T-cell (primary cell): ENCODE measurements at regions not wholly inside any gene's neighbourhood (a gene's known extent, or its start where the extent isn't known, plus 50 kb on each side); places are given as distances from the start of the nearest gene placed in this dataset.
"Not testable (repeated sequence)": the region's sequence is repeated elsewhere in the genome, so short reads cannot be mapped to it uniquely, and the experiment has no call there.

ENCODE experiments used
- ATAC-seq, 4 experiments: fragments of 200-7000 bp in 3 of 4; fragments of 150-1000 bp in 1 of 4; cut with Tn5 transposase; replicated peaks in 1 of 4; 1 replicate in 3 of 4; 2 replicates in 1 of 4; pipeline ENCODE4 v1.10.0; 2021; ENCODE audit warnings: moderate library complexity in 3 of 4, mild to moderate bottlenecking in 2 of 4, moderate number of reproducible peaks in 1 of 4
- CTCF ChIA-PET, 2 donors: fragments of 300-600 bp; sonication (Branson Sonifier 250); formaldehyde crosslinking; loops; one replicate each; lab custom pipeline; 2022; ENCODE audit warnings: antibody characterized with exemption in 2 of 2; lab: Charles Lee
- POLR2A ChIA-PET, 2 donors: fragments of 300-600 bp; sonication (Branson Sonifier 250); formaldehyde crosslinking; loops; one replicate each; lab custom pipeline; 2022; ENCODE audit warnings: antibody characterized with exemption in 2 of 2; lab: Charles Lee
- DNase-seq, 35 experiments: peaks; one replicate each; pipeline versions ENCODE4 v3.0.0 to v3.0.0-alpha.2; 2013 to 2023
- H3K27ac ChIP-seq: one replicate; pipeline ENCODE4 v1.5.1; 2013; ENCODE audit warnings: low read length
- H3K27me3 ChIP-seq, 2 experiments: replicated peaks in 1 of 2; 1 replicate in 1 of 2; 2 replicates in 1 of 2; pipeline versions ENCODE4 v1.6.1 to v1.7.0; 2013; ENCODE audit warnings: low read length in 1 of 2, mixed read lengths in 1 of 2; ENCODE audit not compliant: control insufficient read depth in 2 of 2, insufficient read depth in 2 of 2; ENCODE audit errors: extremely low read depth in 1 of 2
- H3K36me3 ChIP-seq, 2 donors: 1 replicate in 1 of 2; 2 replicates in 1 of 2; pipeline versions ENCODE4 v1.6.1 to v1.7.0; 2013; ENCODE audit warnings: low read length in 1 of 2; ENCODE audit not compliant: control insufficient read depth in 2 of 2, insufficient read depth in 1 of 2; ENCODE audit errors: extremely low read depth in 1 of 2
- H3K4me1 ChIP-seq, 2 experiments: 1 replicate in 1 of 2; 2 replicates in 1 of 2; pipeline versions ENCODE4 v1.6.1 to v1.7.0; 2013; ENCODE audit warnings: low read length in 2 of 2, mixed read lengths in 1 of 2; ENCODE audit not compliant: insufficient read depth in 2 of 2, control insufficient read depth in 1 of 2; ENCODE audit errors: extremely low read depth in 1 of 2
- H3K4me3 ChIP-seq, 2 donors: 1 replicate in 1 of 2; 2 replicates in 1 of 2; pipeline versions ENCODE4 v1.5.1 to v1.7.0; 2013; ENCODE audit warnings: mild to moderate bottlenecking in 2 of 2, low read length in 1 of 2, moderate library complexity in 1 of 2; ENCODE audit not compliant: control insufficient read depth in 1 of 2; ENCODE audit errors: extremely low read depth in 1 of 2
- H3K9me3 ChIP-seq: 2 replicates; pipeline ENCODE4 v1.7.0; 2013
- H3K27ac Mint-ChIP-seq, 2 donors: one replicate each; pipeline ENCODE4 v1.8.0; 2020 to 2021; ENCODE audit warnings: mild to moderate bottlenecking in 2 of 2, mixed read lengths in 2 of 2
- H3K27me3 Mint-ChIP-seq, 2 donors: one replicate each; pipeline ENCODE4 v1.8.0; 2021 to 2022; ENCODE audit warnings: mixed read lengths in 2 of 2
- H3K36me3 Mint-ChIP-seq: one replicate; pipeline ENCODE4 v1.8.0; 2021; ENCODE audit warnings: mixed read lengths
- H3K4me1 Mint-ChIP-seq, 3 donors: one replicate each; pipeline ENCODE4 v1.8.0; 2020 to 2022; ENCODE audit warnings: mixed read lengths in 3 of 3, mild to moderate bottlenecking in 1 of 3
- H3K4me3 Mint-ChIP-seq, 3 donors: one replicate each; pipeline ENCODE4 v1.8.0; 2020 to 2022; ENCODE audit warnings: mild to moderate bottlenecking in 3 of 3, mixed read lengths in 3 of 3, moderate library complexity in 3 of 3
- H3K9me3 Mint-ChIP-seq, 3 donors: one replicate each; pipeline ENCODE4 v1.8.0; 2020 to 2022; ENCODE audit warnings: mixed read lengths in 3 of 3
- WGBS: methylation state at CpG from one replicate; pipeline ENCODE4 v1.1.5; 2013; ENCODE audit warnings: missing lambda C conversion rate; ENCODE audit not compliant: insufficient coverage; 5-methylcytosine and 5-hydroxymethylcytosine counted together

- Histone ChIP-seq H3K27ac (no peak overlapping the region), H3K36me3 (no peaks in the 10 kb centered on the region), H3K9me3 (no peaks in the 10 kb centered on the region), H3K27me3 (peaks cover 0 to 3% of the 10 kb centered on the region in 2 experiments), H3K4me1 (no peaks in the 10 kb centered on the region), H3K4me3 (no peak overlapping the region)
- no peaks in the 10 kb centered on the region for H3K4me1 Mint-ChIP-seq
- ChIA-PET POLR2A (no interaction called here), CTCF (no interaction called here)
- no peak overlapping the region for H3K27ac Mint-ChIP-seq
- H3K9me3 Mint-ChIP-seq = peaks cover 0 to 4% (median 0%) of the 10 kb centered on the region in 3 donors
- DNase-seq = no peak
- H3K27me3 Mint-ChIP-seq = peaks cover 2 to 12% of the 10 kb centered on the region in 2 donors
- no peak overlapping the region for H3K4me3 Mint-ChIP-seq
- H3K36me3 Mint-ChIP-seq = no peaks in the 10 kb centered on the region
- 17% methylated on average over 1 of the region's 3 CpGs for WGBS
- ATAC-seq = no peak
Measured at GRCh38 chr10:128579901-128580300, 453.7 kb upstream of the MKI67 start.

- ATAC-seq, DNase-seq, H3K36me3 ChIP-seq, H3K27me3 ChIP-seq, H3K4me1 Mint-ChIP-seq, H3K9me3 ChIP-seq, H3K4me1 ChIP-seq, H3K9me3 Mint-ChIP-seq, CTCF ChIA-PET, H3K27ac ChIP-seq, POLR2A ChIA-PET, H3K27ac Mint-ChIP-seq, H3K4me3 Mint-ChIP-seq, H3K4me3 ChIP-seq, H3K36me3 Mint-ChIP-seq: not testable (repeated sequence)
- H3K27me3 Mint-ChIP-seq = peaks cover 2 to 12% of the 10 kb centered on the region in 2 donors
- 100% methylated on average over 1 of the region's 2 CpGs for WGBS
Measured at GRCh38 chr10:128583125-128583524, 456.9 kb upstream of the MKI67 start.

- H3K27me3 Mint-ChIP-seq, H3K9me3 Mint-ChIP-seq, H3K4me1 Mint-ChIP-seq, H3K9me3 ChIP-seq, POLR2A ChIA-PET, H3K4me3 ChIP-seq, H3K4me3 Mint-ChIP-seq, DNase-seq, H3K4me1 ChIP-seq, H3K36me3 Mint-ChIP-seq, H3K27ac ChIP-seq, H3K27me3 ChIP-seq, ATAC-seq, H3K27ac Mint-ChIP-seq, CTCF ChIA-PET, H3K36me3 ChIP-seq: not testable (repeated sequence)
- no CpG with 5 or more reads among the region's 3 CpGs for WGBS
Measured at GRCh38 chr10:128586599-128586998, 460.4 kb upstream of the MKI67 start.

GRCh38 chr10:128587689-128588088, 461.5 kb upstream of the MKI67 start:
- ChIA-PET CTCF (no interaction called here), POLR2A (no interaction called here)
- WGBS = 72% methylated on average over 3 of the region's 3 CpGs
- Mint-ChIP-seq H3K27ac (no peak overlapping the region), H3K27me3 (peaks cover 0 to 4% of the 10 kb centered on the region in 2 donors), H3K4me3 (no peak overlapping the region), H3K4me1 (no peaks in the 10 kb centered on the region), H3K36me3 (no peaks in the 10 kb centered on the region), H3K9me3 (peaks cover 0 to 4% (median 4%) of the 10 kb centered on the region in 3 donors)
- ATAC-seq (no peak), DNase-seq (no peak)
- Histone ChIP-seq H3K27me3 (peaks cover 0 to 3% of the 10 kb centered on the region in 2 experiments), H3K4me1 (no peaks in the 10 kb centered on the region), H3K9me3 (no peaks in the 10 kb centered on the region), H3K27ac (no peak overlapping the region), H3K36me3 (no peaks in the 10 kb centered on the region), H3K4me3 (no peak overlapping the region)

- H3K4me3 Mint-ChIP-seq = no peak overlapping the region
- no peak overlapping the region for H3K27ac ChIP-seq
- DNase-seq (no peak), ATAC-seq (no peak)
- H3K36me3 ChIP-seq = no peaks in the 10 kb centered on the region
- H3K36me3 Mint-ChIP-seq = no peaks in the 10 kb centered on the region
- H3K27me3 Mint-ChIP-seq = peaks cover 0 to 4% of the 10 kb centered on the region in 2 donors
- H3K9me3 Mint-ChIP-seq = peaks cover 0 to 4% (median 4%) of the 10 kb centered on the region in 3 donors
- CTCF ChIA-PET = no interaction called here
- H3K4me1 ChIP-seq = no peaks in the 10 kb centered on the region
- H3K4me3 ChIP-seq = no peak overlapping the region
- POLR2A ChIA-PET = no interaction called here
- no peaks in the 10 kb centered on the region for H3K9me3 ChIP-seq
- peaks cover 0 to 3% of the 10 kb centered on the region in 2 experiments for H3K27me3 ChIP-seq
- H3K4me1 Mint-ChIP-seq = no peaks in the 10 kb centered on the region
- no peak overlapping the region for H3K27ac Mint-ChIP-seq
Measured at GRCh38 chr10:128588402-128588801, 462.2 kb upstream of the MKI67 start.

GRCh38 chr10:128594688-128595087, 468.5 kb upstream of the MKI67 start:
- ATAC-seq (no peak), DNase-seq (no peak)
- no peaks in the 10 kb centered on the region for H3K4me1 Mint-ChIP-seq
- H3K27me3 Mint-ChIP-seq = peaks cover 0 to 4% of the 10 kb centered on the region in 2 donors
- POLR2A ChIA-PET = no interaction called here
- H3K4me3 Mint-ChIP-seq = no peak overlapping the region
- Histone ChIP-seq H3K4me1 (no peaks in the 10 kb centered on the region), H3K36me3 (no peaks in the 10 kb centered on the region), H3K27me3 (peaks cover 3% of the 10 kb centered on the region in 2 experiments), H3K9me3 (no peaks in the 10 kb centered on the region), H3K4me3 (no peak overlapping the region), H3K27ac (no peak overlapping the region)
- WGBS = no CpG with 5 or more reads among the region's 1 CpG
- H3K36me3 Mint-ChIP-seq = no peaks in the 10 kb centered on the region
- peaks cover 0 to 15% (median 4%) of the 10 kb centered on the region in 3 donors for H3K9me3 Mint-ChIP-seq
- no peak overlapping the region for H3K27ac Mint-ChIP-seq
- CTCF ChIA-PET = no interaction called here

GRCh38 chr10:128596906-128597305, 470.7 kb upstream of the MKI67 start:
- ATAC-seq (no peak), DNase-seq (no peak)
- Mint-ChIP-seq H3K4me1 (no peaks in the 10 kb centered on the region), H3K36me3 (no peaks in the 10 kb centered on the region), H3K4me3 (no peak overlapping the region), H3K9me3 (peaks cover 0 to 15% (median 4%) of the 10 kb centered on the region in 3 donors), H3K27me3 (peaks cover 3 to 7% of the 10 kb centered on the region in 2 donors), H3K27ac (no peak overlapping the region)
- Histone ChIP-seq H3K27me3 (peaks cover 0 to 3% of the 10 kb centered on the region in 2 experiments), H3K4me3 (no peak overlapping the region), H3K4me1 (no peaks in the 10 kb centered on the region), H3K27ac (no peak overlapping the region), H3K9me3 (no peaks in the 10 kb centered on the region), H3K36me3 (no peaks in the 10 kb centered on the region)
- ChIA-PET POLR2A (no interaction called here), CTCF (no interaction called here)
- 86% methylated on average over 2 of the region's 4 CpGs for WGBS
